ENCODE measurements at regions not wholly inside any gene's neighbourhood (a gene's known extent, or its start where the extent isn't known, plus 50 kb on each side); places are given as distances from the start of the nearest gene placed in this dataset.

DNA sequence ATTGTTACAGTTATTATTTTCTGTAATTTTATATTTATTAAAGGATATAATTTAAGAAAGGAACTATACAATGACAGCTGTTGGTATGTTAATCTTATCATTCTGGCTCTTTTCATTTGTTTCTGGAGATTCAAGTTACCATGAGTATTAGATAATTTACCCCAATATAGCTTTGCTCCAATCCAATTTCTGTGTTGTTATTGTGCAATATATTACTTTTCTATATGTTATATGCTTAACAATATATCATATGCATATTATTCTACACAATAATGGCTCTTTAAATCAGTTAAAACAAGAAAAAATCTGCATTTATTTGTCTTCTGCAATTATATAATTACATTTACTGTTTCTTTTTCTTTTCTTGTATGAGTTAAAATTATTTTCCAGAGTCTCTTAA is 1650.9 kb downstream of the BRINP3 start (continued):
- TF ChIP-seq, protein P1, sequence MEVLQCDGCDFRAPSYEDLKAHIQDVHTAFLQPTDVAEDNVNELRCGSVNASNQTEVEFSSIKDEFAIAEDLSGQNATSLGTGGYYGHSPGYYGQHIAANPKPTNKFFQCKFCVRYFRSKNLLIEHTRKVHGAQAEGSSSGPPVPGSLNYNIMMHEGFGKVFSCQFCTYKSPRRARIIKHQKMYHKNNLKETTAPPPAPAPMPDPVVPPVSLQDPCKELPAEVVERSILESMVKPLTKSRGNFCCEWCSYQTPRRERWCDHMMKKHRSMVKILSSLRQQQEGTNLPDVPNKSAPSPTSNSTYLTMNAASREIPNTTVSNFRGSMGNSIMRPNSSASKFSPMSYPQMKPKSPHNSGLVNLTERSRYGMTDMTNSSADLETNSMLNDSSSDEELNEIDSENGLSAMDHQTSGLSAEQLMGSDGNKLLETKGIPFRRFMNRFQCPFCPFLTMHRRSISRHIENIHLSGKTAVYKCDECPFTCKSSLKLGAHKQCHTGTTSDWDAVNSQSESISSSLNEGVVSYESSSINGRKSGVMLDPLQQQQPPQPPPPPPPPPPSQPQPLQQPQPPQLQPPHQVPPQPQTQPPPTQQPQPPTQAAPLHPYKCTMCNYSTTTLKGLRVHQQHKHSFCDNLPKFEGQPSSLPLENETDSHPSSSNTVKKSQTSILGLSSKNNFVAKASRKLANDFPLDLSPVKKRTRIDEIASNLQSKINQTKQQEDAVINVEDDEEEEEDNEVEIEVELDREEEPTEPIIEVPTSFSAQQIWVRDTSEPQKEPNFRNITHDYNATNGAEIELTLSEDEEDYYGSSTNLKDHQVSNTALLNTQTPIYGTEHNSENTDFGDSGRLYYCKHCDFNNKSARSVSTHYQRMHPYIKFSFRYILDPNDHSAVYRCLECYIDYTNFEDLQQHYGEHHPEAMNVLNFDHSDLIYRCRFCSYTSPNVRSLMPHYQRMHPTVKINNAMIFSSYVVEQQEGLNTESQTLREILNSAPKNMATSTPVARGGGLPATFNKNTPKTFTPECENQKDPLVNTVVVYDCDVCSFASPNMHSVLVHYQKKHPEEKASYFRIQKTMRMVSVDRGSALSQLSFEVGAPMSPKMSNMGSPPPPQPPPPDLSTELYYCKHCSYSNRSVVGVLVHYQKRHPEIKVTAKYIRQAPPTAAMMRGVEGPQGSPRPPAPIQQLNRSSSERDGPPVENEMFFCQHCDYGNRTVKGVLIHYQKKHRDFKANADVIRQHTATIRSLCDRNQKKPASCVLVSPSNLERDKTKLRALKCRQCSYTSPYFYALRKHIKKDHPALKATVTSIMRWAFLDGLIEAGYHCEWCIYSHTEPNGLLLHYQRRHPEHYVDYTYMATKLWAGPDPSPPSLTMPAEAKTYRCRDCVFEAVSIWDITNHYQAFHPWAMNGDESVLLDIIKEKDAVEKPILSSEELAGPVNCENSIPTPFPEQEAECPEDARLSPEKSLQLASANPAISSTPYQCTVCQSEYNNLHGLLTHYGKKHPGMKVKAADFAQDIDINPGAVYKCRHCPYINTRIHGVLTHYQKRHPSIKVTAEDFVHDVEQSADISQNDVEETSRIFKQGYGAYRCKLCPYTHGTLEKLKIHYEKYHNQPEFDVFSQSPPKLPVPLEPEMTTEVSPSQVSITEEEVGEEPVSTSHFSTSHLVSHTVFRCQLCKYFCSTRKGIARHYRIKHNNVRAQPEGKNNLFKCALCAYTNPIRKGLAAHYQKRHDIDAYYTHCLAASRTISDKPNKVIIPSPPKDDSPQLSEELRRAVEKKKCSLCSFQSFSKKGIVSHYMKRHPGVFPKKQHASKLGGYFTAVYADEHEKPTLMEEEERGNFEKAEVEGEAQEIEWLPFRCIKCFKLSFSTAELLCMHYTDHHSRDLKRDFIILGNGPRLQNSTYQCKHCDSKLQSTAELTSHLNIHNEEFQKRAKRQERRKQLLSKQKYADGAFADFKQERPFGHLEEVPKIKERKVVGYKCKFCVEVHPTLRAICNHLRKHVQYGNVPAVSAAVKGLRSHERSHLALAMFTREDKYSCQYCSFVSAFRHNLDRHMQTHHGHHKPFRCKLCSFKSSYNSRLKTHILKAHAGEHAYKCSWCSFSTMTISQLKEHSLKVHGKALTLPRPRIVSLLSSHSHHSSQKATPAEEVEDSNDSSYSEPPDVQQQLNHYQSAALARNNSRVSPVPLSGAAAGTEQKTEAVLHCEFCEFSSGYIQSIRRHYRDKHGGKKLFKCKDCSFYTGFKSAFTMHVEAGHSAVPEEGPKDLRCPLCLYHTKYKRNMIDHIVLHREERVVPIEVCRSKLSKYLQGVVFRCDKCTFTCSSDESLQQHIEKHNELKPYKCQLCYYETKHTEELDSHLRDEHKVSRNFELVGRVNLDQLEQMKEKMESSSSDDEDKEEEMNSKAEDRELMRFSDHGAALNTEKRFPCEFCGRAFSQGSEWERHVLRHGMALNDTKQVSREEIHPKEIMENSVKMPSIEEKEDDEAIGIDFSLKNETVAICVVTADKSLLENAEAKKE (CRISPR knock-in tag; IDR thresholded peaks at IDR 0.05) = no peak
- TF ChIP-seq STAT1 (IDR thresholded peaks at IDR 0.05; ENCODE audit: unreplicated experiment) (no peak), JUNB (IDR thresholded peaks at IDR 0.05; ENCODE audit: unreplicated experiment) (no peak), EZH2 (IDR thresholded peaks at IDR 0.05; ENCODE audit: low read depth, unreplicated experiment) (no peak), REST (IDR thresholded peaks at IDR 0.05; ENCODE audit: unreplicated experiment) (no peak), ETS1 (IDR thresholded peaks at IDR 0.05) (no peak)

Data from GM23338 (cell line).